GM23248 (cell line): ENCODE measurements at regions not wholly inside any gene's neighbourhood (a gene's known extent, or its start where the extent isn't known, plus 50 kb on each side); places are given as distances from the start of the nearest gene placed in this dataset.

Experiments
- DNase-seq: peaks from one replicate; pipeline ENCODE4 v3.0.0-alpha.2; 2015
- H2AFZ ChIP-seq: fragments of 200-600 bp; sonication (generic); 2 replicates; pipeline ENCODE4 v1.6.1; 2016; ENCODE audit warnings: antibody characterized with exemption
- H3F3A ChIP-seq: fragments of 200-600 bp; sonication (generic); 2 replicates; pipeline ENCODE4 v1.6.1; 2016; ENCODE audit warnings: mild to moderate bottlenecking, antibody characterized with exemption, mixed run types; ENCODE audit not compliant: insufficient read depth
- H3K27ac ChIP-seq: fragments of 200-600 bp; sonication (generic); 2 replicates; pipeline ENCODE4 v1.5.1; 2016; ENCODE audit warnings: mild to moderate bottlenecking
- H3K27me3 ChIP-seq: fragments of 200-600 bp; sonication (generic); replicated peaks from 2 replicates; pipeline ENCODE4 v1.6.1; 2016; ENCODE audit warnings: mild to moderate bottlenecking; ENCODE audit not compliant: insufficient read depth
- H3K36me3 ChIP-seq: fragments of 200-600 bp; sonication (generic); 2 replicates; pipeline ENCODE4 v1.6.1; 2016; ENCODE audit warnings: low read depth, mild to moderate bottlenecking
- H3K4me1 ChIP-seq: fragments of 200-600 bp; sonication (generic); 2 replicates; pipeline ENCODE4 v1.6.1; 2016; ENCODE audit warnings: mild to moderate bottlenecking; ENCODE audit not compliant: insufficient read depth
- H3K4me2 ChIP-seq: fragments of 200-600 bp; sonication (generic); one replicate; pipeline ENCODE4 v1.6.1; 2016; ENCODE audit warnings: mild to moderate bottlenecking; ENCODE audit not compliant: unreplicated experiment
- H3K4me3 ChIP-seq: fragments of 200-600 bp; sonication (generic); 2 replicates; pipeline ENCODE4 v1.5.1; 2016; ENCODE audit warnings: mild to moderate bottlenecking
- H3K79me2 ChIP-seq: fragments of 200-600 bp; sonication (generic); 2 replicates; pipeline ENCODE4 v1.6.1; 2016; ENCODE audit warnings: mild to moderate bottlenecking; ENCODE audit not compliant: insufficient read depth
- H3K9ac ChIP-seq: fragments of 200-600 bp; sonication (generic); 2 replicates; pipeline ENCODE4 v1.6.1; 2016; ENCODE audit warnings: mild to moderate bottlenecking
- H3K9me2 ChIP-seq: fragments of 200-600 bp; sonication (generic); 2 replicates; pipeline ENCODE4 v1.6.1; 2016; ENCODE audit warnings: mixed run types, mild to moderate bottlenecking, moderate library complexity; ENCODE audit not compliant: insufficient read depth
- H3K9me3 ChIP-seq: fragments of 200-600 bp; sonication (generic); one replicate; pipeline ENCODE4 v1.6.1; 2017; ENCODE audit warnings: low read depth
- H4K20me1 ChIP-seq: fragments of 200-600 bp; sonication (generic); 2 replicates; pipeline ENCODE4 v1.6.0; 2016; ENCODE audit not compliant: insufficient read depth
- EZH2 ChIP-seq: fragments of 200-600 bp; sonication (generic); IDR thresholded peaks from 2 replicates; pipeline ENCODE4 v1.6.1; 2018; ENCODE audit warnings: antibody characterized with exemption, mild to moderate bottlenecking; ENCODE audit not compliant: insufficient read depth, poor library complexity, severe bottlenecking
- EZH2phosphoT487 ChIP-seq: fragments of 200-600 bp; sonication (generic); IDR thresholded peaks from 2 replicates; pipeline ENCODE4 v1.6.1; 2018; ENCODE audit warnings: antibody characterized with exemption, moderate library complexity, mild to moderate bottlenecking, low read depth; ENCODE audit not compliant: insufficient read depth
- WGBS, 2 experiments: methylation state at CpG; one replicate each; pipeline ENCODE4 v1.1.6; 2015 to 2017; ENCODE audit warnings: low lambda C conversion rate in 2 of 2, low coverage in 1 of 2; ENCODE audit errors: missing lambda C conversion rate in 2 of 2; 5-methylcytosine and 5-hydroxymethylcytosine counted together
- in situ Hi-C: fragments of 300-500 bp; cut with MboI; formaldehyde crosslinking; loops from 2 replicates; pipeline ENCODE4 v1.15.0; 2020

GRCh38 chr3:110733045-110733444 lies 338.6 kb upstream of the NECTIN3 start:
- H4K20me1 ChIP-seq = no peaks in the 10 kb centered on the region
- H3K27me3 ChIP-seq = no peaks in the 10 kb centered on the region
- no peaks in the 10 kb centered on the region for H3K9me3 ChIP-seq
- no peak overlapping the region for H3K4me2 ChIP-seq
- no peaks in the 10 kb centered on the region for H3K4me1 ChIP-seq
- no peaks in the 10 kb centered on the region for H3K36me3 ChIP-seq
- no peak overlapping the region for H3K27ac ChIP-seq
- H3K9me2 ChIP-seq = no peaks in the 10 kb centered on the region
- no peak overlapping the region for H2AFZ ChIP-seq
- in situ Hi-C loops = no loop called here
- H3K9ac ChIP-seq = no peak overlapping the region
- DNase-seq = no peak
- WGBS, 2 experiments = 75 to 76% methylated on average over 3 of the region's 3 CpGs
- no peaks in the 10 kb centered on the region for H3F3A ChIP-seq
- TF ChIP-seq EZH2phosphoT487 = no peak
- TF ChIP-seq EZH2 = no peak
- H3K4me3 ChIP-seq = no peak overlapping the region
- H3K79me2 ChIP-seq = no peaks in the 10 kb centered on the region

- 73 to 80% methylated on average over 5 of the region's 5 CpGs for WGBS, 2 experiments
- DNase-seq = no peak
- no peak overlapping the region for H3K9ac ChIP-seq
- no peaks in the 10 kb centered on the region for H3K9me2 ChIP-seq
- no peaks in the 10 kb centered on the region for H3K4me1 ChIP-seq
- no peak overlapping the region for H3K4me2 ChIP-seq
- no peaks in the 10 kb centered on the region for H3K27me3 ChIP-seq
- no peak overlapping the region for H3K27ac ChIP-seq
- H3K9me3 ChIP-seq = no peaks in the 10 kb centered on the region
- no peak for TF ChIP-seq EZH2
- no peak for TF ChIP-seq EZH2phosphoT487
- no peaks in the 10 kb centered on the region for H3K79me2 ChIP-seq
- H2AFZ ChIP-seq = no peak overlapping the region
- in situ Hi-C loops = no loop called here
- H3K4me3 ChIP-seq = no peak overlapping the region
- H4K20me1 ChIP-seq = no peaks in the 10 kb centered on the region
- H3K36me3 ChIP-seq = no peaks in the 10 kb centered on the region
- no peaks in the 10 kb centered on the region for H3F3A ChIP-seq
These were observed 337.1 kb upstream of the NECTIN3 start for GRCh38 chr3:110734524-110734923.

GRCh38 chr3:110736332-110736731 lies 335.3 kb upstream of the NECTIN3 start:
- in situ Hi-C loops = no loop called here
- Histone ChIP-seq H3K9ac (no peak overlapping the region), H3K27ac (no peak overlapping the region), H2AFZ (no peak overlapping the region), H3K9me2 (no peaks in the 10 kb centered on the region), H3K4me1 (no peaks in the 10 kb centered on the region), H3K9me3 (no peaks in the 10 kb centered on the region), H3K79me2 (no peaks in the 10 kb centered on the region), H3K27me3 (no peaks in the 10 kb centered on the region), H3F3A (no peaks in the 10 kb centered on the region), H3K4me2 (no peak overlapping the region), H3K4me3 (no peak overlapping the region), H3K36me3 (no peaks in the 10 kb centered on the region), H4K20me1 (no peaks in the 10 kb centered on the region)
- WGBS, 2 experiments = 8 to 23% methylated on average over 1 of the region's 1 CpG
- TF ChIP-seq EZH2phosphoT487 (no peak), EZH2 (no peak)
- no peak for DNase-seq

- Histone ChIP-seq H3K79me2 (no peaks in the 10 kb centered on the region), H3K27ac (no peak overlapping the region), H4K20me1 (no peaks in the 10 kb centered on the region), H3K27me3 (no peaks in the 10 kb centered on the region), H3K36me3 (no peaks in the 10 kb centered on the region), H3K4me2 (no peak overlapping the region), H3F3A (no peaks in the 10 kb centered on the region), H3K9me3 (no peaks in the 10 kb centered on the region), H3K9me2 (no peaks in the 10 kb centered on the region), H3K9ac (no peak overlapping the region), H3K4me3 (no peak overlapping the region), H2AFZ (no peak overlapping the region), H3K4me1 (no peaks in the 10 kb centered on the region)
- DNase-seq = peak; percentile 34
- WGBS, 2 experiments = 66 to 100% methylated on average over 1 of the region's 1 CpG
- in situ Hi-C loops = no loop called here
- TF ChIP-seq EZH2phosphoT487 (no peak), EZH2 (no peak)
These were observed 333.1 kb upstream of the NECTIN3 start for GRCh38 chr3:110738531-110738930.

- 57 to 63% methylated on average over 3 of the region's 3 CpGs for WGBS, 2 experiments
These were observed 329.7 kb upstream of the NECTIN3 start for GRCh38 chr3:110741891-110742290.

More at GRCh38 chr3:110741891-110742290, 329.7 kb upstream of the NECTIN3 start:
- H3K4me1 ChIP-seq = no peaks in the 10 kb centered on the region
- H3K4me2 ChIP-seq = no peak overlapping the region
- no peak overlapping the region for H3K9ac ChIP-seq
- no peaks in the 10 kb centered on the region for H4K20me1 ChIP-seq
- no peaks in the 10 kb centered on the region for H3K9me3 ChIP-seq
- H3K27ac ChIP-seq = no peak overlapping the region
- no peaks in the 10 kb centered on the region for H3K36me3 ChIP-seq
- H3F3A ChIP-seq = no peaks in the 10 kb centered on the region
- H2AFZ ChIP-seq = no peak overlapping the region
- in situ Hi-C loops = no loop called here
- no peaks in the 10 kb centered on the region for H3K9me2 ChIP-seq
- TF ChIP-seq EZH2phosphoT487 (no peak), EZH2 (no peak)
- DNase-seq = no peak
- H3K79me2 ChIP-seq = no peaks in the 10 kb centered on the region
- no peaks in the 10 kb centered on the region for H3K27me3 ChIP-seq
- no peak overlapping the region for H3K4me3 ChIP-seq
